ENCODE measurements at regions not wholly inside any gene's neighbourhood (a gene's known extent, or its start where the extent isn't known, plus 50 kb on each side); places are given as distances from the start of the nearest gene placed in this dataset.

GRCh38 chr2:12350821-12351220, 365.9 kb upstream of the TRIB2 start:
- TF ChIP-seq CTCF (IDR thresholded peaks at IDR 0.05) (no peak), POLR2A (IDR thresholded peaks at IDR 0.05) (no peak)

Data from right lobe of liver (tissue), 4 donors.